ENCODE measurements at regions not wholly inside any gene's neighbourhood (a gene's known extent, or its start where the extent isn't known, plus 50 kb on each side); places are given as distances from the start of the nearest gene placed in this dataset.

DNA sequence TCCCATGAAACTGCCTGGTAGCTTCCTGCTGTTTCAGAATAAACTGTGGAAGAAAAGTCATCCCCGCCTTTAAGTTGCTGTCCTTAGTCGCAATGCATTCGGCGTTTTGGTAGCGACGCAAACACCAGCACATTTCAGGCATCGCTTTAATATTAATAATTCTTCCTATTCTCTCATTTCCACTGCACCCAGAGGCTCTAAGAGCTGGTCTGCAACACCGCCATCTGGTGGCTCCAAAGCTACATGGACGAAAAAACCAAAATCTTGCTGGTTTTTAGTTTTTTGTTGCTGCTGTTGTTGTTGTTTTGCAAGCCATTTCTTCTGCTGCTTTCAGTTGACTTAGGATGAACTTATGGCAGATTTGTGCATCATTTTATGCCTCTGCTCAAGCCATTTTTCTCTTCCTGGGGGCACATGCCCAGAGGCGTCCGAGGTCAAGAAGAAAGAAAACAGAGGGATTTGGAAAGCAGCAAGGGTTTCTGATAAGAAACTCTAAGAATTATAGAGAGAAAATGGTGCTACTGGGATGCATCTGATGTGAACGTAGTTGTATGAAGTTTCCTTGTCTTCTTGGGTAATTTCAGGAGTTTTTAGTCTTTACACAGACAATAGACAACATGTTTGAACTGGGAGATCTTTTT is 345.4 kb upstream of the KIRREL3 start:
- DNase-seq, result peak in 1 of 2 experiments; percentile 22

DNA sequence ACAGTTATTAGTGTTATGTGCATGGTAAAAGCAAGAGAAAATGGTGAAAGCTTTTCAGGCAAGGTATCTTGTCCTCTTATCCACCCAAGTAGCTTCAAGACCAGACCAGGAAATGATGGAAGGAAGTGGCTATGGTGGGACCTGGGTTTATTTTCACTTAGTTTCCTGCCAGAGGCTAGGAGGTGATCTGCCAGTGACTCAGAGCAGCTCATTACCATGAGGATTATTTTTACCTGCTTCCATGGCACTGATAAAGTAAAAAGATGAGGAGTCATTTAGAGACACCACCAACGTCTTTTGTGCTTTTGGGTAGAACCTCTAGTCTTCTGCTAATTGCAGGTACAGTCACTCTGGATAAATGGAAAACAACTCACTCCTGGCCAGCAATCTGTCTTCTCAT is 339.9 kb upstream of the KIRREL3 start:
- no peak for DNase-seq

DNA sequence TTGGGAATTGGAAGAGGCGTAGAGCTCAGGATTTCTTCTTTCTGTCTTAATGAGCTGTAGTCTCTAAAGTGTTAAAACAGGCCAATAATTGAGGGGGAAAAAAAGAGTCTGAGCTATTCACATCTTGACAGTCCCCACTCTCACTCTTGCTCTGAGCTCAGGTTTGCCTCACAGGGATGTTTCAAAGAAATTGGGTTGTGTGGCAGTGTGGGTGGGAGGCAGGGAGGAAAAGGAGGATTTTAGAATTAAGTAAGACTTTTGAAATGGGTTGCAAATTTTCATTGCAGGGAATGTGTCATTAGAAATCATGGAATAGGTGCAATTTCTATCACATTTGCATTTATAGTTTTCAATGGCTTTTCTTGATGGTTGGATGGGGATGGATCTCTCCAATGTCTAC is 338.8 kb upstream of the KIRREL3 start:
- no peak for DNase-seq

DNA sequence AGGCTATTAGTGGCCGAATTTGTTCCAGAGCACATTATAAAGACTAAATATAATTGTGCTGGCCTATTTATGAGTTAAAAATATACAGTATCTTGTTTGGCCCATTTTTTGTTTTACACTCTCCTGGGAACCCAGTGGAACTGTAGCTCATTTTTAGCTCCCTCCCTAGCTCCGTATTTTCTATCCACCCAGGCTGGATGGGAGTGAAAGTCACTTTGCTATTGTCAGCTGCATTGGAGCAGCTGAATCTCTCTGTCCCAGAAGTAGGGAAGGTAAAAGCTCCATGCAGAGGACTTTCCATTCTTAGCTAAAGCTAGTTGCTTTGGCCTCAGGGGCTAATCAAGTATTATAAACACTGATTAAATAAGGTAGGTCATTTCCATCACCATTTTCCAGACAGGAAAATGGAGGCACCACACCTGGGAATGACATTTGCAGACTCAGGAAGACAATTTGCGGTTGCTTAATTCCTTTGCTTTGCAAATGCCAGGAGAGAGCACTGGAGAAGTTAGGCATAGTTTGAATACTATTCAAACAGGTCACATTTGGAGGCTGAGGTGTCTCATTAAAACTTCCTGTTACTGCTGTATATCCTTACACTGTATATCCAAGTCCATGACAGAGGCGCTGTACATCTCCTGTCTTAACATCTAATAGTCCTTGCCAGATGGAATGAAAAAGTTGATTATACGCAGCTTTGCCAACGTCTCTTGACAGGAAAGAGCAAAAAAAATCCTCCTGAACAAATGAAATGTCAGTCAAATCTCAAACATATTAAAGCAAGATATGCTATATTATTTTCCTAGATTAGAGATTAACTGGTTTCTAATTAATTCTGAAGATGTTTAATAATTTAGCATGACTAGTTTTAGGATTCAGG is 338.1 kb upstream of the KIRREL3 start:
- DNase-seq, result no peak

DNA sequence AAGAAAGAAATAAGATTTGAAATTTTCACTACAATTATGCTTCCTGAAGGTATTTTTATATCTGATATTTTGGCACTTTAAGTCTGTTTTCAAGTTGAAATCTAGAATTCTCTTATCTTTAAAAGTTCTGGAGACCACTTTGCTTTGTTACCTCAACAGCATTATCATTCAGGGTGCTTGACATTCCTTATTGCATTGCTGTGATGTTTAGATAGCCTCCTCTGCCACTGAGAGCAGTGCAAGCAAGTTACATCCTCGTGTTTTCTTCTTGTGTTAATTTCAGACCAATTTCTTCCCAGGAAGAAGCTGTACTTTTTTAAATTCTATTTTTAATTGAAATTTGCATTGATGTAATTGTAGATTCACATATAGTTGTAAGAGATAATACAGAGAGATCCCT is 333.9 kb upstream of the KIRREL3 start:
- DNase-seq, result no peak

DNA sequence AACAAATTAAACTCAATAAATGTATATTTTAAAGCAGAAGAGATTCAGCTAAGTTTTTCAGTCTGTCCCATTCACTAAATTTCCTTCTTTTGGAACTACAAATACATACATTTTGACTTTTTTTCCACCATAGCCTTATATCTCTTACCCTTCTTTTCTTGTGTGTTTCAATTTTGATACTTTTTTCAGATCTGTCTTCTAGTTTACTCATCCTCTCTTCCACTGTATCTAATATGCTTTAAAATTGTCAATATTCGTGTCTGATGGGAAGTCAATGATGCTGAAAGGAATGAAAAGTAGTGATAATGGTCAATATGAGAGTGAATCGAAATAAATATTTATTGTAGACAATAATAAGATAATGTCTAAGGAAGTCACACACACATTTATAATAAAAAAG is 332.3 kb upstream of the KIRREL3 start:
- no peak for DNase-seq

DNA sequence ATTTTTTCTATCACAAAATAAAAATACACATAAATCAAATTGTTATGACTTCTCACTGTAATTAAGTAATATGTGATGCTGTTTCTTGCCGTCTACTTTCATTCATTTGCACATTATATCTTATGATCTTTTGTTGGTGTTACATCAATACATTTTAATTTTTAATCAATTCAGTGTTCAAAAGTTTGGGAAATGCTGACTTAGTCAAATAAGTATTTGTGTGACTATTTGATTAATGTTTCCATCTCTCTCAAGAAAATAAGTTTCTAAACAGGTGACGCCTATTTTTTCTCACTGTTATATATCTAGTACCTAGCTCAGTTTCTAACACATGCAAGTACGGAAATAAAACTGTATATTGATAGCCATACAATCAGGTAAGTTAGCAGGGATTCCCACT is 329.5 kb upstream of the KIRREL3 start:
- no peak for DNase-seq

DNA sequence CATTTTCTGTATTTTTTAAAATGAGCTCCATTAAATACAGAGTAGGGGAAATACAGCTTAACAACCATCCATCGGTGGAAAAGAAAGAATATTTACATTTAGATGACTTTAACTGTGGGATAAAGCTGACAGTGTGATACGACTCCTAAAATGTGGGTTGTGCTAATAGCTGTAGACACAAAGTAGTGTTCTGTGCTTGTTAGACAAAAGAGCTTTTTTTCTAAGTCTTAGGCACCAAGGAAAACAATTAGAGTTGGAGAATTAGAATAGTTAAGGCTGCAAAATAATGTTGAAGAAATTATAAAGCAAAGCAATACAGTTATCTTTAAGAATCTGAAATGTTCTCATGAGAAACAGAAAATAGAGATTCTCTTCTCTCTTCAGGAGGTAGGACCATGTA is 307.7 kb upstream of the KIRREL3 start:
- DNase-seq, result no peak

DNA sequence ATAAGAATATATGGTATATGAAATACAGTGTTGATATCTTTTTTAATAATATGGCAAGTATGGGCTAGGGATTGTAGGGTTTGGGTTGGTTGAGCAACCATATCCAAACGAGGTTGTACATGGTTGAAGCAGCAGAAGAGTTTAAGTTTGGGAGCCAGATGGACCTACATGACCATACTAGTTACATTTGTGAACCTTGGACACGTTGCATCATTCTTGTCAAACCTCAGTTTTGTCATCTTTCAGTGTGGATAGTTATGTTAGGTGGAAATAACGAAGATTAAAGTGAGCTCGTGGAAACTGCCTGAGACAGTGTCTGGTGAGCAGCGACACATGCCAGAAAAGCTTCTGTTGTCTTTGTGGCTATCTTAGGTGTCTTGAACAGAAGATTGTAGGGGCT is 307.1 kb upstream of the KIRREL3 start:
- DNase-seq, result no peak

DNA sequence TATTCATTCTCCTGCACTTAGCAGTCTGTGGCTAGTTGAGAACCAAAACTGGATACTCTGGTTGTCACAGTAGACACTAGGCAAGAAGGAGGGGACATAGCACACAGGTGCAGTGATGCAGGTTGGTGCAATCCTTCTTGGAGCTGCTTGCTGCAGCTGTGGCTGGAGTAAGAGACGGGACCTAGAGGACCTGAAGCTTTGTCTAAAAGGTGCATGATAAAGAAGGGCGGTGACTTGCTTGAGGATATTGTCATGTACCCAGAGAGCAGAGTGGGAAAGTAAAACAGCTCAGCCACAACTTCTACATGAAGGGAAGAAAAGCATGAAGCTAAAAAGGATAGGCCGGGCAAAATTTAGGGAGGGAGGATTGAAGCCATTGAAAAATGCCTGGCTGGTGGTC is 304.1 kb upstream of the KIRREL3 start:
- DNase-seq, result no peak

DNA sequence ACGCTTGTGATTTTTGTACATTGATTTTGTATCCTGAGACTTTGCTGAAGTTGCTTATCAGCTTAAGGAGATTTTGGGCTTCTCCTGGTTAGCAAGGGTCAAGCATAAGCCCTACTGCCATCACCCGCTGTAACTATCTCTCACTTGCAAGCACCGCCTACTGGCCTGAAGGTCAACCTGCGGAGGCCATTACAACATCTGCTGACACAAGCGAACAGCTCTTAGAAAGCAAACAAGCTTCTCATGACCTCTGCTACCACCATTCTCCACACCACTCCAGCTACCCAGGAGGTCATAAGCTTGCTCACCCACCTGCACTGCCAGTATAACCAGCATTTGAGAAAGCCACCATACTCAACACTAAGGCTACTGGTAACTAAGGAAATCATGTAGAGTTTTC is 288.4 kb upstream of the KIRREL3 start:
- DNase-seq, result no peak

DNA sequence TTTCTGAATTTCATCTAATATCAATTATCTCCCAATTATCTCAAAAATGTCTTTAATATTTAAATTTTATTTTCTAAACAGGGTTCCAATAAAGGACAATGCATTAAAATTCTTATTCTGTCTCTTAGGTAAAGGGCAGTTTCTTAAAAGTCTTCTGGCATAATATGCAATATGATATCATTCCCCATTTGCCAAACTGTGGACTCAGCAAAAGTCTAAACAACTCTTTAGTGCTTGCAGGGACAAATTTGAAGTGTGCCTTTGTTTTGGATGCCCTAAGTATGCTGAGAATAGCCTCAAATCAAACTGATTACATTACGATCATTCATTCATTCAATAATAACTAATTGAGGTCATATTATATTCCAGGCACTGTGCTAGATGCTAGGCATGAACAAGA is 281.0 kb upstream of the KIRREL3 start:
- no peak for DNase-seq

DNA sequence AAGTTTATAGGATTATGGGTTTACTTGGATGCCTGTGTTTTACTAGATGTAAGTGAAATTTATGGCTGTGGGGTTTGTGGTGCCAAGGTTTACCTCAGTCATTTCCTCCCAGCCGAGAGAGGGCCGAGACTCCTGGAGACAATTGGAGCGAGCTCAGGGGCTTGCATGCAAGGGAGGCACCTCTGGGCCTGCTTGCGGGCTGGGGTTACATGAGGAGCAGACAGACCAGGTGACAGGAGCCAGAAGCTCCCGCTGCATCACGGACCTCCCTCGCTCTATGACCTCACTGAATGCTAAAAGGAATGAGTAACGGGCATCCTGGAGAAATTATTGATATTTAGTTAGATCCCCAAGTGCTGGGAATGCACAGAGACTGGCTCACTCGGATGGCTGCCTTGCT is 275.2 kb upstream of the KIRREL3 start:
- no peak for DNase-seq

DNA sequence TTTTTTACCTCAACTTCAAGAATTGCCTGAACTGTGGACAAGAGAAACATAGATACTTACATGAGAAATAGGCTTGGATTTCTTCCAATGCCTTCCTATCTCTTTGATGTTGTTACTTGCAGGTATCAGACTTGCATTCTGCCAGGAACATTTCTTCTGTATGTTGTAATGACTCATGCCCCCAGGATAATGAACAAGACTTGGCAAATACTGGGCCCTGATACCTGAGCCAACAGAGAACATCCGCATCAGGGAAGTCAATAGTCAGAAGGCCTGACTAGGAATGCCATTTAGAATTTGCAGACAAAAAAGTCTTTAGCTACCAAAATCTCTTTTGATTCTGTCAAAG is 273.7 kb upstream of the KIRREL3 start:
- DNase-seq, result no peak

DNA sequence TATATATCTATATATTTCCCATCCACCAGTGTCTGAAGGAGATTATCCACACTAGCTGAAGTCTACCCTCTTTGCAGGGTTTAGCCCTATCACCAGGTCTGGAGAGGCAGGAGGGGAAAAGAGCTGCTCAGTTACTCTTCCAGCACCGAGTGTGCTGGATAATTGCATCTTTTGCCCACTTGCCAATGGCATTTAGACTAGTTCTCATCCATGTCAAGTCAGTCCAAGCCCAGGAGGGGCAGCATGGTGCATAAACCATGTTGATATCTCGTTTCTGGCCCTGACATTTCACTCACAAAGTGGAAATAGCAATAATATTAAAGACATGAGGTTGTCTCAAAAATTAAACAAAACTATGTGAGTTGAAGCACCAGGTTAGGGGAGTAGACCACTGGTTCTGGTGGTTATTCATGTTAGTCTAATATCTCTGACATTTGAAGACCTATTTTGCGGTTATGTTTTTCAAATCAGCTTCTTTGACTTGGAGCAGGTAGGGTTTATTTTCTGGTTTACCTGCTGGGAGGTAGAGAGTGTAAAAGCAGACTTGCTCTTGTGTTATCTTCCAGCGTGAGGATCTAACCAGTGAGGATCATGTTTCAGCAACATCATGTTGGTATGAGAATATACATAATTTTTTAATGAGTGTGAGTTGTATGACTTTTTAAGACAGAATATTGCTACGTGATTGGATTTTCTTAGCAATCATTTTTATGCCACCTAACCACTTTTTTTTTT is 273.2 kb upstream of the KIRREL3 start:
- DNase-seq, result no peak

DNA sequence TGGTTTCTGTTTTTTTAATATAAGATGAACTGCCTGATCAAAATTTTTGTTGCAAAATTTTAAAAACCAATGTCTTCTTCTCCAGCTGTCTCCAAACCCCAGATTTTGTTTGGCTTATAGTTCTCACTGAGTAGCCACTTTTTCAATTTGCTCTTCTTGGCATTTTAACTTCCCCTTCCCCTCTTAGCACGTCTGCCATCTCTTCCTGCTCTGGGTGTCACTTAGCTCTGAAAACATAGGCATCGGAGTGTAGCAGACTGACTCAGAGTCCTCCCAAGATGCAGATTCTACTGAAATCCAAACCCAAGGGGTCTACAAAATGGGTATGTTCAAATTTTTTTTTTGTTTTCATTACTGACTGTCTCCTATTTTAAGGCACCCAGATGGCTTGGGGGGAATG is 270.3 kb upstream of the KIRREL3 start:
- DNase-seq, result no peak

DNA sequence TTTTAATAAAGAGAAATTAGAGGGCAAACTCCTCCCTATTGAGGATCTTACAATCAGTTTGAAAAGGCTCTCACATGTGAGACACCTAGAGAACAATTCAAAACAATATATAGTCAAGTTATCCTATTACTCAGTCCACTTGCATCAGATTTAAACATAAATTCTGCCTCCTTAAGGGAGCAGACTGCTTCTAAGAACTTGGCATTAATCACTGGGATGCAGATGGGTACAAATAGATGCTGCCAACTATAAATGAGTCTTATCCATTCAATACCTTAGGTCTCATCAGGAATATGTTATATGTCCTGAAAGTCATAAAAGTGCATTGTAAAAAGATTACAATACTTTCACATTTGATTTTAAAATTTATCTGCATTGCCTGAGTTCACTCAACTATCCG is 269.3 kb upstream of the KIRREL3 start:
- DNase-seq, result no peak

DNA sequence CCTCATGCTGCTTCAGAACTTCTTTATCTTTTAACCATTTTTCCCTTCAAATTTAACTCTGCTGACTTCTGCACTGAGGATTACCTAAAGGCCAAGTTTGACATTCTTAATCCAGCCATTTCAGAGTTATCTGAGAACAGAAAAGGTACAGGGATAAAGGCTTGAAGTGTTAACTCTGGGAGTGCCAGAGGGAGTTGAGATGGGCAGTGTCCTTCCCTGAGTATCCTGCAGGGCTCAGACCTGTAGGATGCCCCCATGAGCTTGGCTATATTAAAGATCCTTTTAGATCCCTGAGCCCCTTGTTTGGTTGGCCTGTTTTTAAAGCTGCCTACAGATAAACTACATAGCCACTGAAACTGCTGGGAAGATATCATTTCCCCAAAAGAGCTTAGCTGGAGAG is 268.4 kb upstream of the KIRREL3 start:
- no peak for DNase-seq

DNA sequence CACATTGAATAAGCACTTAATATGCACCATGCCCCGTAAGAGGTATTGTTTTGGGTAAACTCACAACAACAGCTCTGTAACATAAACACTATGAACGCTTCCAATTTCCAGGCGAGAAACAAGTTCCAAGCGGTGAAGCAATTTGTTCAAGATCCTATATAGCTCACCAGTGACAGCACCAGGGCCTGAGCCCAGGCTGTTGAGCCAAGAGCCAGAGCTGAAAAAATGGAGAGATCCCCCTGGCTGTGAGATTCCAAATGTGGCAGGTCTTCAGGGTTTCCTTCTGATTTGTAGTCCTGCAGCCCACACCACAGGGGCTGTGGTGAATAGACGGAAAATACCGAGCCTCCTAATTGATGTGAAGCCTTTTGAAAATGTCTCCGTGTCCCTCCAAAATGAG is 268.0 kb upstream of the KIRREL3 start:
- DNase-seq, result no peak

DNA sequence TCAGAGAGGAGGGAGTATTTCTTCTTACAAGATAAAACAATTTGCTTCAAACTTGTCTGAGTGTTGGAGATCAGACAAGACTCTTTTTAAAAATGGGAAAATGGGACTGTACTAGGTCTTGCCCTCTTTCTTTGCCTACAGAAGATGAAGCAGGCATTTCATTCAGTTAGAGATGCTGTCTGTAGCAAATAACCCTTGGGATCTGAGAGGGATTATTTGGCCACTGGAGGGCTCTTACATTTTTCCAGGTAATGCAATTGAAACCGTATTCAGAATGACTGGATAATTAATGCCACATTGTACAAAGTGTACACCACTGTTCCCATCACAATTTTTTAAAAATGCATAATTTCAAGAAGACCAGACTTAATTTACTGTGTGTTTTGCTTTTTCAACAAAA is 258.5 kb upstream of the KIRREL3 start:
- no peak for DNase-seq

DNA sequence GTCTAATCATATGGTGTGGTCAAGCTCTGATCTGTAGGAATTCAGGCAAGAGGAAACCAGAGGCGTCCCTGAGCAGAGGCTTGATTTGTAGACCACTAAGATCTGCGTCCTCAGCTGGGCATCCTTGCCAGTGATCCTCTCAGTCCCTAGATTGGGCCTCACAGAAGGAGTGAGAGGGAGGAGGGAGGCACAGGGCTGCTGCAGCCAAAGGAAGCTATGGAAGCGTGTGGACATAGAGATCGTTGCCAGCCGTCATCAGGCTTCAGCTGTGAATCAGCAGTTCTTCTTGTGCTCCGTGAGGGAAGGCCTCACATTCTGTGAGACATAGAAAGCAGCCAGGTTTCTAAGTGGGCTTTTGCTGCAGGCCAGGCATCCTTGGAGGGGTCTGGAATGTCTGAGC is 254.6 kb upstream of the KIRREL3 start:
- DNase-seq, result no peak

DNA sequence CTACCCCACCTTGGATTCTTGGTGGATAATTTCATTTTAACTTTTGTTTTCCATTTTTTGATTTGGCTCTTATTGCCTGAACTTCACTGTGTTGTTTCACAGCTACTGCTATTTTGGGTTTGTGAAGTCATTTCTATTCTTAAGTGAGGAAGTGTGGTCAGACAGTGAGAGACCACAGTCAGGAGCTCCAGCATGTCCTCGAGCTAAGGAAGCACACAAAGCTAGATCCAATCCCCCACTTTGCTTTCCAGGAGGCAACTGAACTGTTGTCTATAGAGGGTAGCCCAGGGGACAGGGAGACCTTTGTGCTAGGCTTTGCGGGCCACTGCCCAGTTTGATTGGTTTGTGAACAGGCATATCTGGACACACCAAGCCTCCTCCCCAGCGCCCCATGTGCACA is 251.8 kb upstream of the KIRREL3 start:
- DNase-seq, result no peak

DNA sequence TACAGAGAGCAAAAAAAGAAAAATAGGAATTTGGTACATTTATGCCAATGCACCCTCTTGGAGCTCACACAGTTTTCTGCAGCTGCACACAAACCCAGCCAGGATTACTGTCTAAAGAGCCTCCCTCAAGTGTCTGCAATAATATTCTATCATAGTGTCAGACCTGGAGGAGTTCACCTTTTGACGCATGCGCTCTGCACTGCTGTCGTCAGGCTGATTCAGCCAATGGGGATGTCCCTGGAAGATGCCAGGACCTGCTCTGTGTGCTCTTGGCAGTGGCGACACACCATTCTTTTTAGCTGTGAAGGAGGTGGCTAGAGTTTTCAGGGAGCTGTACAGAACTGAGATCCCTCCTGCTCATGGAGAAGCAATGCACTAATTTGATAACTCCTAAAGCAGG is 249.0 kb upstream of the KIRREL3 start:
- DNase-seq, result no peak

DNA sequence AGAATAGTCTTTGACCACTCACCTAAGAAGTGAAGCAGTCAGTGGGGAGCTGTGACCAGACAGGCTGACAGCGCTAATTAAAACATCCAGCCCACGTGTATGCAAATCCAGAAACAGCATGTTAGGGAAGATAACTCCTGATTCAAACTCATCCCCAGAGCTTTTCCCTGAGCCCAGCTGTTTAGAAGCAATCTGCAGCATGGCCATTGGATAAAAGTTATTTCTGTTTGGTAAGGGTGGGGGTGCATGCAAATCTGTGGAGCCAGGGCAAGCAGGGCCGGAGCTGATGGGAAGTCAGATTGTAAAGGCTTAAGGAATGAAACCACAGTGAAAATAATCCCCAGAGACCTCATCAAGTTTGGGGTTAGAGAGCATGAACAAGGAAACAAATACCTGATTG is 247.9 kb upstream of the KIRREL3 start:
- DNase-seq, result no peak

Data from SHP77 (cell line).